ENCODE measurements at regions not wholly inside any gene's neighbourhood (a gene's known extent, or its start where the extent isn't known, plus 50 kb on each side); places are given as distances from the start of the nearest gene placed in this dataset.

- no peak for TF ChIP-seq POLR2A (IDR thresholded peaks at IDR 0.05)
- TF ChIP-seq, protein P1, sequence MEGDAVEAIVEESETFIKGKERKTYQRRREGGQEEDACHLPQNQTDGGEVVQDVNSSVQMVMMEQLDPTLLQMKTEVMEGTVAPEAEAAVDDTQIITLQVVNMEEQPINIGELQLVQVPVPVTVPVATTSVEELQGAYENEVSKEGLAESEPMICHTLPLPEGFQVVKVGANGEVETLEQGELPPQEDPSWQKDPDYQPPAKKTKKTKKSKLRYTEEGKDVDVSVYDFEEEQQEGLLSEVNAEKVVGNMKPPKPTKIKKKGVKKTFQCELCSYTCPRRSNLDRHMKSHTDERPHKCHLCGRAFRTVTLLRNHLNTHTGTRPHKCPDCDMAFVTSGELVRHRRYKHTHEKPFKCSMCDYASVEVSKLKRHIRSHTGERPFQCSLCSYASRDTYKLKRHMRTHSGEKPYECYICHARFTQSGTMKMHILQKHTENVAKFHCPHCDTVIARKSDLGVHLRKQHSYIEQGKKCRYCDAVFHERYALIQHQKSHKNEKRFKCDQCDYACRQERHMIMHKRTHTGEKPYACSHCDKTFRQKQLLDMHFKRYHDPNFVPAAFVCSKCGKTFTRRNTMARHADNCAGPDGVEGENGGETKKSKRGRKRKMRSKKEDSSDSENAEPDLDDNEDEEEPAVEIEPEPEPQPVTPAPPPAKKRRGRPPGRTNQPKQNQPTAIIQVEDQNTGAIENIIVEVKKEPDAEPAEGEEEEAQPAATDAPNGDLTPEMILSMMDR (IDR thresholded peaks at IDR 0.05): no peak
These were observed 521.8 kb upstream of the CCDC196 start for GRCh38 chr14:65964366-65964765.

All from uterus (tissue), 2 donors.